Colonic mucosa (tissue), 4 donors: ENCODE measurements at regions not wholly inside any gene's neighbourhood (a gene's known extent, or its start where the extent isn't known, plus 50 kb on each side); places are given as distances from the start of the nearest gene placed in this dataset.

Experiments
- DNase-seq: peaks from one replicate; pipeline ENCODE4 v3.0.0-alpha.2; 2020
- H3K27ac ChIP-seq: fragments of 200-600 bp; one replicate; pipeline ENCODE4 v1.8.0; 2021
- H3K27me3 ChIP-seq: fragments of 200-600 bp; one replicate; pipeline ENCODE4 v1.8.0; 2021
- H3K36me3 ChIP-seq: fragments of 200-600 bp; one replicate; pipeline ENCODE4 v1.8.0; 2021
- H3K4me1 ChIP-seq: fragments of 200-600 bp; one replicate; pipeline ENCODE4 v1.8.0; 2021; ENCODE audit warnings: mild to moderate bottlenecking
- H3K4me3 ChIP-seq: fragments of 200-600 bp; one replicate; pipeline ENCODE4 v1.8.0; 2021
- H3K9ac ChIP-seq, 2 donors: one replicate each; pipeline ENCODE4 v1.7.0; 2013; ENCODE audit warnings: control low read depth in 2 of 2, low read depth in 2 of 2, low read length in 2 of 2
- H3K9me3 ChIP-seq: fragments of 200-600 bp; one replicate; pipeline ENCODE4 v1.8.0; 2021
- CTCF ChIP-seq: fragments of 200-600 bp; IDR thresholded peaks from one replicate; pipeline ENCODE4 v1.8.0; 2022; ENCODE audit warnings: antibody characterized with exemption, mild to moderate bottlenecking
- intact Hi-C: fragments of 100-400 bp; cut with DNase I; formaldehyde crosslinking; loops from one replicate; pipeline ENCODE4 v1.14.1; 2022
- donor health status: healthy.
- donor health status: DM: no; HTN: no; CAD: no.
- donor health status: DM: no; HTN: no; CAD: no.

GRCh38 chr15:55112706-55113105, 84.0 kb downstream of the RSL24D1 start:
- Histone ChIP-seq H3K4me1 (no peaks in the 10 kb centered on the region), H3K27ac (no peak overlapping the region), H3K9ac (no peak overlapping the region), H3K9me3 (no peaks in the 10 kb centered on the region), H3K36me3 (no peaks in the 10 kb centered on the region), H3K27me3 (no peaks in the 10 kb centered on the region), H3K4me3 (no peak overlapping the region)
- intact Hi-C loops = loop anchor here (5.0 kb wide), 1 partner anchor 1030 kb away; no protein-coding TSS in a partner anchor
- DNase-seq = no peak
- no peak for TF ChIP-seq CTCF

- DNase-seq = no peak
- Histone ChIP-seq H3K4me3 (no peak overlapping the region), H3K36me3 (no peaks in the 10 kb centered on the region), H3K9me3 (no peaks in the 10 kb centered on the region), H3K4me1 (no peaks in the 10 kb centered on the region), H3K27me3 (no peaks in the 10 kb centered on the region), H3K9ac (no peak overlapping the region), H3K27ac (no peak overlapping the region)
- TF ChIP-seq CTCF = no peak
- intact Hi-C loops = loop anchor here (5.0 kb wide), 1 partner anchor 1028 kb away; no protein-coding TSS in a partner anchor
These were observed 86.3 kb downstream of the RSL24D1 start for GRCh38 chr15:55110446-55110845.

- H3K4me3 ChIP-seq = no peak overlapping the region
- intact Hi-C loops = loop anchor here (5.0 to 10.0 kb wide), 2 partner anchors 1134 to 1297 kb away; partner anchors contain the start of gene UNC13C
- DNase-seq = peak; percentile 54
- no peaks in the 10 kb centered on the region for H3K4me1 ChIP-seq
- TF ChIP-seq CTCF = peak; percentile 44
- H3K27me3 ChIP-seq = no peaks in the 10 kb centered on the region
- H3K36me3 ChIP-seq = no peaks in the 10 kb centered on the region
- no peak overlapping the region for H3K27ac ChIP-seq
- H3K9ac ChIP-seq = no peak overlapping the region
- H3K9me3 ChIP-seq = no peaks in the 10 kb centered on the region
These were observed 87.8 kb downstream of the RSL24D1 start for GRCh38 chr15:55108858-55109518.

GRCh38 chr15:55108448-55108847, 88.3 kb downstream of the RSL24D1 start:
- TF ChIP-seq CTCF = no peak
- intact Hi-C loops = loop anchor here (5.0 to 10.0 kb wide), 2 partner anchors 1134 to 1296 kb away; partner anchors contain the start of gene UNC13C
- no peaks in the 10 kb centered on the region for H3K27me3 ChIP-seq

GRCh38 chr15:55106155-55106554, 90.6 kb downstream of the RSL24D1 start:
- Histone ChIP-seq H3K9me3 (no peaks in the 10 kb centered on the region), H3K27ac (no peak overlapping the region), H3K36me3 (no peaks in the 10 kb centered on the region), H3K27me3 (no peaks in the 10 kb centered on the region), H3K4me3 (no peak overlapping the region), H3K4me1 (no peaks in the 10 kb centered on the region), H3K9ac (no peak overlapping the region)
- DNase-seq = no peak
- intact Hi-C loops = loop anchor here (5.0 to 10.0 kb wide), 2 partner anchors 1131 to 1294 kb away; partner anchors contain the start of gene UNC13C
- no peak for TF ChIP-seq CTCF

More at GRCh38 chr15:55108448-55108847, 88.3 kb downstream of the RSL24D1 start:
- Histone ChIP-seq H3K9me3 (no peaks in the 10 kb centered on the region), H3K27ac (no peak overlapping the region), H3K9ac (no peak overlapping the region), H3K36me3 (no peaks in the 10 kb centered on the region), H3K4me1 (no peaks in the 10 kb centered on the region), H3K4me3 (no peak overlapping the region)
- no peak for DNase-seq
